BLaER1 treated with 17β-estradiol and CSF1 and Interleukin-3, amounts not matched to agents 10 nM and 100 nM (cell line): ENCODE measurements at regions not wholly inside any gene's neighbourhood (a gene's known extent, or its start where the extent isn't known, plus 50 kb on each side); places are given as distances from the start of the nearest gene placed in this dataset.

Experiments
- H3K27ac ChIP-seq, 11 experiments: shearing (Covaris generic); formaldehyde crosslinking; 2 replicates each; pipeline ENCODE4 v1.8.1; 2022
- H3K27me3 ChIP-seq, 11 experiments: shearing (Covaris generic); formaldehyde crosslinking; 2 replicates each; pipeline ENCODE4 v1.8.1; 2022
- H3K36me3 ChIP-seq, 11 experiments: shearing (Covaris generic); formaldehyde crosslinking; 2 replicates each; pipeline ENCODE4 v1.8.1; 2022
- H3K4me1 ChIP-seq, 10 experiments: shearing (Covaris generic); formaldehyde crosslinking; 2 replicates each; pipeline ENCODE4 v1.8.1; 2022
- H3K4me2 ChIP-seq, 11 experiments: shearing (Covaris generic); formaldehyde crosslinking; 2 replicates each; pipeline ENCODE4 v1.8.1; 2022
- H3K4me3 ChIP-seq, 10 experiments: shearing (Covaris generic); formaldehyde crosslinking; 2 replicates each; pipeline ENCODE4 v1.8.1; 2022
- H3K9ac ChIP-seq, 11 experiments: shearing (Covaris generic); formaldehyde crosslinking; 2 replicates each; pipeline ENCODE4 v1.8.1; 2022
- H3K9me3 ChIP-seq, 11 experiments: shearing (Covaris generic); formaldehyde crosslinking; replicated peaks in 1 of 11; 2 replicates each; pipeline ENCODE4 v1.8.1; 2022
- H4K20me1 ChIP-seq, 11 experiments: shearing (Covaris generic); formaldehyde crosslinking; 2 replicates each; pipeline ENCODE4 v1.8.1; 2022
- Cebpa-rat ChIP-seq, 11 experiments: shearing (Covaris generic); IDR thresholded peaks; 2 replicates each; pipeline ENCODE4 v1.8.1; 2022

- Histone ChIP-seq H4K20me1 (no peaks in the 10 kb centered on the region), H3K27ac (no peak overlapping the region), H3K27me3 (no peaks in the 10 kb centered on the region), H3K4me3 (no peak overlapping the region), H3K36me3 (no peaks in the 10 kb centered on the region), H3K4me1 (peaks cover 0 to 15% (median 10%) of the 10 kb centered on the region in 10 experiments; a peak in 13 of 20 replicates), H3K9ac (no peak overlapping the region), H3K9me3 (no peaks in the 10 kb centered on the region), H3K4me2 (no peak overlapping the region)
- no peak for TF ChIP-seq Cebpa-rat (IDR thresholded peaks at IDR 0.05)
Measured at GRCh38 chr2:204306667-204307066, 238.6 kb upstream of the PARD3B start.

- H3K4me3 ChIP-seq, result no peak overlapping the region
- H3K27me3 ChIP-seq, result no peaks in the 10 kb centered on the region
- no peak overlapping the region for H3K27ac ChIP-seq
- no peaks in the 10 kb centered on the region for H4K20me1 ChIP-seq
- H3K4me2 ChIP-seq, result no peak overlapping the region
- TF ChIP-seq Cebpa-rat (IDR thresholded peaks at IDR 0.05), result no peak
- no peaks in the 10 kb centered on the region for H3K4me1 ChIP-seq
- H3K36me3 ChIP-seq, result no peaks in the 10 kb centered on the region
- H3K9ac ChIP-seq, result no peak overlapping the region
- H3K9me3 ChIP-seq, result no peaks in the 10 kb centered on the region
Measured at GRCh38 chr2:204312105-204312504, 233.2 kb upstream of the PARD3B start.

GRCh38 chr2:204313256-204313655 lies 232.0 kb upstream of the PARD3B start:
- no peak for TF ChIP-seq Cebpa-rat (IDR thresholded peaks at IDR 0.05)
- no peak overlapping the region for H3K4me3 ChIP-seq
- H4K20me1 ChIP-seq, result no peaks in the 10 kb centered on the region
- no peak overlapping the region for H3K4me2 ChIP-seq
- no peaks in the 10 kb centered on the region for H3K36me3 ChIP-seq
- H3K27ac ChIP-seq, result no peak overlapping the region
- H3K9me3 ChIP-seq, result no peaks in the 10 kb centered on the region
- H3K4me1 ChIP-seq, result no peaks in the 10 kb centered on the region
- H3K27me3 ChIP-seq, result no peaks in the 10 kb centered on the region
- H3K9ac ChIP-seq, result no peak overlapping the region

DNA sequence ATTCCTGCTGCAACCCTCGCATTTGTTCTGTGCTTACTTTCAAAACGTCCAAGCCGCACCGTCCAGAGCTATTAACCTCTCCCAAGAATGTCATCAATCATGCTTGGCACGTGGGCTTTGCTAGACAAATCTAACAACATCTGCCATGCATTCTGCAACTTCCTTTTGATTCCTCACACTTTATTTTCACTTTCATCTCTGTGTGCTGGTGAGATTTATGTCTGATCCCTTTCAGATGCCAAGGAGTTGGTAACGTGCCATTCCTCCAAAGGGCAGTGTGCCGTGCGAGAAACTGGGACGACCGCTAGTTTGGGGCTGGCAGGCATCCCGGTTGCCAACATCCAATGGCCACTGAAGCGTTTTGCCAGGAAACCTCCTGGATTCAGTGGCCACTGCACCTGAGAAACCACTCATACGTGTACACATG lies 230.0 kb upstream of the PARD3B start:
- Histone ChIP-seq H3K36me3 (no peaks in the 10 kb centered on the region), H4K20me1 (no peaks in the 10 kb centered on the region), H3K9me3 (no peaks in the 10 kb centered on the region), H3K27me3 (no peaks in the 10 kb centered on the region), H3K4me2 (no peak overlapping the region), H3K4me3 (no peak overlapping the region), H3K9ac (no peak overlapping the region), H3K4me1 (no peaks in the 10 kb centered on the region), H3K27ac (no peak overlapping the region)
- TF ChIP-seq Cebpa-rat (IDR thresholded peaks at IDR 0.05), result no peak

GRCh38 chr2:204317640-204318039 lies 227.6 kb upstream of the PARD3B start:
- Histone ChIP-seq H3K4me1 (peaks cover 0 to 13% (median 7%) of the 10 kb centered on the region in 10 experiments; a peak in 8 of 20 replicates), H3K9me3 (no peaks in the 10 kb centered on the region), H4K20me1 (no peaks in the 10 kb centered on the region), H3K4me3 (no peak overlapping the region), H3K27me3 (no peaks in the 10 kb centered on the region), H3K4me2 (no peak overlapping the region), H3K9ac (no peak overlapping the region), H3K27ac (no peak overlapping the region), H3K36me3 (no peaks in the 10 kb centered on the region)
- no peak for TF ChIP-seq Cebpa-rat (IDR thresholded peaks at IDR 0.05)

- Histone ChIP-seq H3K9me3 (no peaks in the 10 kb centered on the region), H3K9ac (no peak overlapping the region), H3K36me3 (no peaks in the 10 kb centered on the region), H3K4me3 (no peak overlapping the region), H3K4me1 (peaks cover 0 to 27% (median 7%) of the 10 kb centered on the region in 10 experiments; a peak in 10 of 20 replicates), H3K27me3 (no peaks in the 10 kb centered on the region), H4K20me1 (no peaks in the 10 kb centered on the region), H3K27ac (no peak overlapping the region), H3K4me2 (peak overlapping the region in 4 of 11 experiments; percentile 22 to 51 (median 42); a peak in 4 of 22 replicates)
- TF ChIP-seq Cebpa-rat (IDR thresholded peaks at IDR 0.05), result no peak
Measured at GRCh38 chr2:204321027-204321800, 224.1 kb upstream of the PARD3B start.

GRCh38 chr2:204321910-204322751 lies 223.1 kb upstream of the PARD3B start:
- Histone ChIP-seq H3K36me3 (no peaks in the 10 kb centered on the region), H3K9me3 (no peaks in the 10 kb centered on the region), H3K4me1 (peaks cover 0 to 27% (median 7%) of the 10 kb centered on the region in 10 experiments; a peak in 10 of 20 replicates), H3K9ac (no peak overlapping the region), H3K27me3 (no peaks in the 10 kb centered on the region), H3K27ac (peak overlapping the region in 1 of 11 experiments; percentile 20; a peak in 1 of 22 replicates), H3K4me3 (no peak overlapping the region), H4K20me1 (no peaks in the 10 kb centered on the region), H3K4me2 (peak overlapping the region in 6 of 11 experiments; percentile 9 to 51 (median 34); a peak in 8 of 22 replicates)
- TF ChIP-seq Cebpa-rat (IDR thresholded peaks at IDR 0.05), result no peak

DNA sequence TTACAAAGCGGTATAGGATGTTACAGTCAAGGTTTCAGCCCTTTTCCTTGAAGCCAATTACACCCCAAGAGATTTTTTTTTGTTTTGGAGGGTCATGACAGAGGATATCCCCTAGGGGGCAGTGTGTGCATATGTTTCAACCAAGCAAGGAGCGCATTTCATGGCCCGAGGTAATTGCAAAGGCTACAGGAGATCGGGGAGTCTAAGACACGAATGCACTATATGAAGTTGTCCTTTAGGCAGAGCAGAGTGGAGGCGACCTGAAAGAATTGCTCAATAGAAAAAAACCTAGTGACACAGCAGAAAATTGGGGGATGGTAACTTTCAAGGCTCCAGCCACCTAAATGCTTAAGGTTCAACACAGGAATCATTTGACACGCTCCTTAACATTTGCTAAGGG lies 219.8 kb upstream of the PARD3B start:
- Histone ChIP-seq H3K9ac (no peak overlapping the region), H4K20me1 (no peaks in the 10 kb centered on the region), H3K36me3 (no peaks in the 10 kb centered on the region), H3K4me3 (no peak overlapping the region), H3K27ac (no peak overlapping the region), H3K4me1 (peaks cover 0 to 27% (median 7%) of the 10 kb centered on the region in 10 experiments; a peak in 10 of 20 replicates), H3K9me3 (no peaks in the 10 kb centered on the region), H3K4me2 (peak overlapping the region in 1 of 11 experiments; percentile 49; a peak in 1 of 22 replicates), H3K27me3 (no peaks in the 10 kb centered on the region)
- TF ChIP-seq Cebpa-rat (IDR thresholded peaks at IDR 0.05), result no peak

DNA sequence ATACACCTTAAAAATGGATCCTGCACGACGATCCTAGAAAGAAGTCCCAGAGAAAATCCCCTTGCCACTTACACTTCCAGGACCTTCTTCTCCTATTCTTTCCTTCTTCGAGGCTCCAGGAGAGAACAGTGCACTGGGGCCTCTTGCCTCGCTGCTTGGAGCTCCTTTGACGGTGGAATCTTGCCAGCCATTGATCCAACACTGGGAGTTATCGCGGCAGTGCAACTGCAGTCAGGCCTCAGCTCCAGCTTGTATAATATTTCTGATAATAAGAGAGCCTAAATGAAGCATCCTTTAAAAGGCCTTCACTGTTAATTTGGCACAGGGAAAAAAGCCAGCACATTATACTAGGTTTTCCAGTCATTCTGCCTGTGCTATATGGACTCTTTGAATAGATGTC lies 216.9 kb upstream of the PARD3B start:
- no peaks in the 10 kb centered on the region for H3K9me3 ChIP-seq
- no peaks in the 10 kb centered on the region for H4K20me1 ChIP-seq
- H3K4me2 ChIP-seq, result no peak overlapping the region
- TF ChIP-seq Cebpa-rat (IDR thresholded peaks at IDR 0.05), result no peak
- H3K36me3 ChIP-seq, result no peaks in the 10 kb centered on the region
- no peak overlapping the region for H3K27ac ChIP-seq
- no peaks in the 10 kb centered on the region for H3K27me3 ChIP-seq
- H3K4me3 ChIP-seq, result no peak overlapping the region
- peaks cover 0 to 7% (median 0%) of the 10 kb centered on the region in 10 experiments; a peak in 5 of 20 replicates for H3K4me1 ChIP-seq
- H3K9ac ChIP-seq, result no peak overlapping the region
